HL-60/S4 (cell line): ENCODE measurements at regions not wholly inside any gene's neighbourhood (a gene's known extent, or its start where the extent isn't known, plus 50 kb on each side); places are given as distances from the start of the nearest gene placed in this dataset.

Source experiments
- in situ Hi-C: fragments of 300-500 bp; cut with MboI; formaldehyde crosslinking; loops from 2 replicates; pipeline ENCODE4 v1.14.3; 2022; ENCODE audit warnings: low sequenced_read_pairs

DNA sequence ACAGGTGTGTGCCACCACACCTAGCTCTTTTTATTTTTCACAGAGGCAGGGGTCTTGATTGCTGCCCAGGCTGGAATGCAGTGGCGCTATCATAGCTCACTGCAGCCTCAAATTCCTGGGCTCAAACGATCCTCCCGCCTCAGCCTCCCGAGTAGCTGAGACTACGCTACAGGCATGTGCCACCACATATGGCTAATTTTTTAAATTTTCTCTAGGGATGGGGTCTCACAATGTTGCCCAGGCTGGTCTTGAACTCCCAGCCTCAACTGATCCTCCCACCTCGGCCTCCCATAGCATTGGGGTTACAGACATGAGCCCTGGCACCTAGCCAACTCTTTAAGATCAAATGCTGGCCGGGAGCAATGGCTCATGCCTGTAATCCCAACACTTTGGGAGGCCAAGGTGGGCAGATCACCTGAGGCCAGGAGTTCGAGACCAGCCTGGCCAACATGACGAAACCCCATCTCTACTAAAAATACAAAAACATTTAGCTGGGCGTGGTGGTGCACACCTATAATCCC, 50.6 kb upstream of the MYL10 start:
- in situ Hi-C loops = loop anchor here (10.0 kb wide), 1 partner anchor 555 kb away; no protein-coding TSS in a partner anchor

GRCh38 chr7:101680406-101681145, 51.5 kb upstream of the MYL10 start:
- in situ Hi-C loops = no loop called here

GRCh38 chr7:101681170-101682007, 52.3 kb upstream of the MYL10 start:
- in situ Hi-C loops = no loop called here

GRCh38 chr7:101684983-101685330, 55.9 kb upstream of the MYL10 start:
- in situ Hi-C loops = no loop called here

- in situ Hi-C loops = no loop called here
Measured at GRCh38 chr7:101686030-101686429, 56.9 kb upstream of the MYL10 start.

GRCh38 chr7:101687081-101687480, 58.0 kb upstream of the MYL10 start:
- in situ Hi-C loops = no loop called here

GRCh38 chr7:101687791-101688182, 58.7 kb upstream of the MYL10 start:
- in situ Hi-C loops = no loop called here

DNA sequence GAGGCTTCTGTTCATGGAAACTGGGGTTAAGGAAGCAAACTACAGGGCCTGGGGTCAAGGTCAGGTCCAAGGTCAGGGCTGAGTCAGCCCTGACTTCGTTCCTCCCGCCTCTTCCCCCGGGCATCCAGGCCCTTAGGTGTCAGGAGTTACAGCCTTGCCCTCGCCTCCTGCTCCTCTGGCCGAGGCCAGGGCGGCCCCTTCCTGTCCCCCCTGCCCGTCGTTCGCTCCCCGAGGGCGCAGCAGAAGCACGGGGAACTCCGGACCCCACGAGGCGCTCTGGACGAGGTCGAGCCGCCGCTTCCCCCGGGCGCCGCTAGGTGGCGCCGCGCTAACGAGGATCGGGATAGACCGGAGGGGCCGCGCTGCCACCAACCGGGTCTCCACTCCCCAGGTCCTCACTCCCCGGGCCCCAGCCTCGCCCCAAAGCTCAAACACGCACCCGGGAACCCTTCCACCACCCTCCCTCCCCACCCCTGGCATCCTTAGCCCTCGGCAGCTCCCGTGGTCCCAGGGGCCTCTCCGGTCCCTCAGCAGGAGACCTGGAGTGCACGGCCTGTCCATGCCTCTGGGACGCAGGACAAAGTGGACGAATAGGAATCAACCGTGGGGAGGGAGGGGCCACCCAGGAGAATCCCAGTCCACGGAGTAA, 59.2 kb upstream of the MYL10 start:
- in situ Hi-C loops = no loop called here

DNA sequence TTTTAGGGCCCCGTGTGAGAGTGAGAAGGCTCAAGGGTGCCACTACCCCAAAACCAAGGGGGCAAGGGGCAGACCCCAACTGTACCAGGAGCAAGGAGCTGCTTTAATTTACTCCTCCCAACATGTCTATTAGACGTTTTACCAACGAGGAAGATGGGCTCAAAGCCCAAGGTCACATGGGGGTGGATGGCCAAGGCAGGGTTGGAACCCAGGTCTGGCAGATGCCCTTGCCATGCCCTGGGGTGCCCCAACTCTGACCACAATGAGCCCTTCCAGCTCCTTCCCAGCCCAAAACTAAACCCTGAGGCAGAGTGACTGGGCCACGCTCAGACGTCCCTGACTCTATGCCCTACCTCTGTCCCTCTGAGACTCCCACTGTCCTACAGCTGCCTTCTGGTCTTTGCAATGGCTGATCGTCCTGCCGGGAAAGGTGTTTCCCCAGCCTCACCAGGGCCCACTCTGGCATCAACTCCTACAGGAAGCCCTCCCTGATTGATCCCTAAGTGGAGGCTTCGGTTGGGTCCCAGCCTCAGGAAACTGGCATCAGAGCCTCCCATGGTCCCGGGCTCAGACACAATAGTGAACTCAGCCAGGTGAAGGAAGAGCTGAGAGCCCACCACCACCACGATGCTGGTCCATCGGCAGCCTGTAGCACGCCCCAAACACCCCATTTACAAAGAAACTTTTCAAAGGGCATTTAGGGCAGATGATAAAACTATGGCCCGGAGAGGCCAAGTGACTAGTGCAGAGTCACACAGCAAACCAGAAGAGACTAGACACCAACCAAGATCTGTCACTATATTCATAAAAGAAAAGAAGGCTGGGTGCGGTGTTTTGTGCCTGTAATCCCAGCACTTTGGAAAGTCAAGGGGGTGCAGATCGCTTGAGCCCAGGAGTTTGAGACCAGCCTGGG, 60.2 kb upstream of the MYL10 start:
- in situ Hi-C loops = no loop called here

- in situ Hi-C loops = loop anchor here (10.0 kb wide), 1 partner anchor 115 kb away; no protein-coding TSS in a partner anchor
Measured at GRCh38 chr7:101690061-101690460, 61.0 kb upstream of the MYL10 start.

GRCh38 chr7:101691822-101692384, 62.8 kb upstream of the MYL10 start:
- in situ Hi-C loops = loop anchor here (10.0 kb wide), 1 partner anchor 113 kb away; no protein-coding TSS in a partner anchor

GRCh38 chr7:101693498-101694091, 64.5 kb upstream of the MYL10 start:
- in situ Hi-C loops = loop anchor here (10.0 kb wide), 1 partner anchor 111 kb away; no protein-coding TSS in a partner anchor

DNA sequence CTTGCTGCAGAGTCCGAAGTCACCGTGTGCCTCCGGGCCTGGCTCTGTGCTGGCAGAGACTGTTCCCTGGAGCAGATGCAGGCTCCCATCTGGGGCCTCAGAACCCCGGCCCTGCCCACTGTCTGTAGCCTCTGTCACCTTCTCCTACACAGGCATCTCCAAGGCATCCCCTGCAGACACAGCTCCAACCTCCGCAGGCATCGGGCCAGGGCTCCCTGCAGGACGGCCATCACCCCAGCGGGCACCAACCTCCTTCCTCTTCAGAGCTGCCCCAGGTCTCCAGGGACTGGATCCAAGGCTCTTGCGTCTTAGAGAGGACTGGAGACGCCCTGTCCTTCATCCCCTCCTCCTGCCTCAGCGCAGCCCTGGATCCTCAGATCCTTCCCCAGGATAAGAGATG, 69.9 kb upstream of the MYL10 start:
- in situ Hi-C loops = loop anchor here (10.0 kb wide), 1 partner anchor 106 kb away; no protein-coding TSS in a partner anchor

- in situ Hi-C loops = loop anchor here (10.0 kb wide), 1 partner anchor 105 kb away; no protein-coding TSS in a partner anchor
Measured at GRCh38 chr7:101699399-101699798, 70.3 kb upstream of the MYL10 start.

GRCh38 chr7:101699881-101700823, 71.1 kb upstream of the MYL10 start:
- in situ Hi-C loops = loop anchor here (10.0 kb wide), 1 partner anchor 105 kb away; no protein-coding TSS in a partner anchor

- in situ Hi-C loops = no loop called here
Measured at GRCh38 chr7:101701153-101701794, 72.2 kb upstream of the MYL10 start.

- in situ Hi-C loops = no loop called here
Measured at GRCh38 chr7:101702362-101702850, 73.3 kb upstream of the MYL10 start.
